ENCODE measurements at regions not wholly inside any gene's neighbourhood (a gene's known extent, or its start where the extent isn't known, plus 50 kb on each side); places are given as distances from the start of the nearest gene placed in this dataset.

GRCh38 chr15:93372208-93372864 lies 283.3 kb upstream of the RGMA start:
- TF ChIP-seq, protein P1, sequence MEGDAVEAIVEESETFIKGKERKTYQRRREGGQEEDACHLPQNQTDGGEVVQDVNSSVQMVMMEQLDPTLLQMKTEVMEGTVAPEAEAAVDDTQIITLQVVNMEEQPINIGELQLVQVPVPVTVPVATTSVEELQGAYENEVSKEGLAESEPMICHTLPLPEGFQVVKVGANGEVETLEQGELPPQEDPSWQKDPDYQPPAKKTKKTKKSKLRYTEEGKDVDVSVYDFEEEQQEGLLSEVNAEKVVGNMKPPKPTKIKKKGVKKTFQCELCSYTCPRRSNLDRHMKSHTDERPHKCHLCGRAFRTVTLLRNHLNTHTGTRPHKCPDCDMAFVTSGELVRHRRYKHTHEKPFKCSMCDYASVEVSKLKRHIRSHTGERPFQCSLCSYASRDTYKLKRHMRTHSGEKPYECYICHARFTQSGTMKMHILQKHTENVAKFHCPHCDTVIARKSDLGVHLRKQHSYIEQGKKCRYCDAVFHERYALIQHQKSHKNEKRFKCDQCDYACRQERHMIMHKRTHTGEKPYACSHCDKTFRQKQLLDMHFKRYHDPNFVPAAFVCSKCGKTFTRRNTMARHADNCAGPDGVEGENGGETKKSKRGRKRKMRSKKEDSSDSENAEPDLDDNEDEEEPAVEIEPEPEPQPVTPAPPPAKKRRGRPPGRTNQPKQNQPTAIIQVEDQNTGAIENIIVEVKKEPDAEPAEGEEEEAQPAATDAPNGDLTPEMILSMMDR (IDR thresholded peaks at IDR 0.05) = no peak
- no peak for TF ChIP-seq POLR2A (IDR thresholded peaks at IDR 0.05)
